Activated CD8-positive, alpha-beta T cell treated with anti-CD3 and anti-CD28 coated beads for 36 hours (primary cell): ENCODE measurements at regions not wholly inside any gene's neighbourhood (a gene's known extent, or its start where the extent isn't known, plus 50 kb on each side); places are given as distances from the start of the nearest gene placed in this dataset.
A peak's percentile ranks its signal among the peaks of the same experiment; 100 is the strongest.
"Not testable (repeated sequence)": the region's sequence is repeated elsewhere in the genome, so short reads cannot be mapped to it uniquely, and the experiment has no call there.

Experiments
- ATAC-seq: fragments of 200-7000 bp; cut with Tn5 transposase; one replicate; pipeline ENCODE4 v1.10.0; 2021; ENCODE audit warnings: mild to moderate bottlenecking, moderate library complexity
- CTCF ChIA-PET: fragments of 350-600 bp; sonication (Branson Sonifier 250); formaldehyde crosslinking; loops from one replicate; lab custom pipeline; 2021; ENCODE audit warnings: antibody characterized with exemption; lab: Charles Lee
- POLR2A ChIA-PET: fragments of 350-600 bp; sonication (Branson Sonifier 250); formaldehyde crosslinking; loops from one replicate; lab custom pipeline; 2021; ENCODE audit warnings: antibody characterized with exemption; lab: Charles Lee
- DNase-seq: peaks from one replicate; pipeline ENCODE4 v3.0.0-alpha.2; 2020
- H3K27ac Mint-ChIP-seq: one replicate; pipeline ENCODE4 v1.8.0; 2021; ENCODE audit warnings: mild to moderate bottlenecking, mixed read lengths
- H3K27me3 Mint-ChIP-seq: one replicate; pipeline ENCODE4 v1.8.0; 2021; ENCODE audit warnings: mixed read lengths
- H3K36me3 Mint-ChIP-seq: one replicate; pipeline ENCODE4 v1.8.0; 2021; ENCODE audit warnings: low read depth, mixed read lengths
- H3K4me1 Mint-ChIP-seq: one replicate; pipeline ENCODE4 v1.8.0; 2021; ENCODE audit warnings: low read depth, mixed read lengths
- H3K4me3 Mint-ChIP-seq: one replicate; pipeline ENCODE4 v1.8.0; 2021; ENCODE audit warnings: mild to moderate bottlenecking, moderate library complexity, mixed read lengths
- H3K9me3 Mint-ChIP-seq: one replicate; pipeline ENCODE4 v1.8.0; 2021; ENCODE audit warnings: mixed read lengths
- CTCF ChIP-seq: fragments of 200-600 bp; IDR thresholded peaks from one replicate; pipeline ENCODE4 v1.8.0; 2022; ENCODE audit warnings: antibody characterized with exemption, mild to moderate bottlenecking
- intact Hi-C: fragments of 100-400 bp; cut with micrococcal nuclease; formaldehyde crosslinking; loops from one replicate; pipeline ENCODE4 v1.10.0; 2022

DNA sequence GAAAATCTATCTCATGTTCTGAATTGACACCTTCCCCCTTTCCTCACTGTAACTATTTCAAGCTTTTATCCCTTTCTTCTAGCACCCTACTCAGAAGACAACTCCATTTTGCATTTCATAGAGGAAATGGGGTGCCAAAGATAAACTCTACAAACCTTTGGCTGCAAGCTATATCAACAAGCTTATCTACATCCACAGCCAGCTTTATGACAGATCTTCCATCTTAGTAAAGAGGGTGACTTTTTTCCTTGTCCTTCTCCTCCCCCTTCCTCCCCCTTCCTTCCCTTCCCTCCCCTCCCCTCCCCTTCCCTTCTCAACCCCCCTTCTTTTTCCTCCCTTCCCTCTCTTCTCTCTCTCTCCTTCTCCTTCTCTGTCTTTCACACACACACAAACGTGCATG lies 58.0 kb upstream of the OLIG3 start:
- Mint-ChIP-seq H3K4me3 (no peak overlapping the region), H3K4me1 (no peaks in the 10 kb centered on the region), H3K9me3 (no peaks in the 10 kb centered on the region), H3K27ac (no peak overlapping the region), H3K27me3 (no peaks in the 10 kb centered on the region), H3K36me3 (no peaks in the 10 kb centered on the region)
- ChIA-PET CTCF (no interaction called here), POLR2A (no interaction called here)
- no peak for ATAC-seq
- intact Hi-C loops = no loop called here
- DNase-seq = no peak
- TF ChIP-seq CTCF = no peak

DNA sequence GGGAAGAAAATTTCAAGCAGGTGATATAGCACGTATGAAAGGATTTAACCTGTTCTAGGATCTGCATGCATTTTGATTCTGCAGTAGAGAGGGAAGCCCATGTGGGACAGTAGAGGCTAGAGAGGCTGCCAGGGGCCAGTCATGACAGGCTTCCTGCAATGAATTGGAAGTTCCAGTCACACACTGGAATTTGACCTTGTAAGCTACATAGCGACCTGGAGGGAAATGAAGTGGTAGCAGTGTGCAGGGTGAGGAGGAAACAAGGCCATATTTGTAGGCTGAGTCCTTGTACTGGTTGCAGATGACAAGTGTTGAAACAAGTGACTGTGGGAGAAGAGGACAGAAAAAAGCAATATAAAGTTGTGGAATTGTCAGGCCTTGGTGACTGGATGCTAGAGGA lies 58.6 kb upstream of the OLIG3 start:
- intact Hi-C loops = no loop called here
- Mint-ChIP-seq H3K4me3 (no peak overlapping the region), H3K4me1 (no peaks in the 10 kb centered on the region), H3K9me3 (no peaks in the 10 kb centered on the region), H3K27me3 (no peaks in the 10 kb centered on the region), H3K36me3 (no peaks in the 10 kb centered on the region), H3K27ac (no peak overlapping the region)
- ATAC-seq (no peak), DNase-seq (no peak)
- TF ChIP-seq CTCF = no peak
- POLR2A ChIA-PET = no interaction called here
- CTCF ChIA-PET = no interaction called here

GRCh38 chr6:137559521-137560183 lies 65.5 kb upstream of the OLIG3 start:
- CTCF ChIA-PET = interaction anchor here (0.7 to 1.5 kb wide), 6 partner anchors 18 to 245 kb away, joined by 3 to 4 read pairs (median 4); partner anchors contain the start of gene OLIG3
- peak overlapping the region; percentile 44 for H3K27ac Mint-ChIP-seq
- H3K36me3 Mint-ChIP-seq, ATAC-seq, H3K4me3 Mint-ChIP-seq, intact Hi-C loops, H3K9me3 Mint-ChIP-seq, POLR2A ChIA-PET, H3K27me3 Mint-ChIP-seq: not testable (repeated sequence)
- peak; percentile 22 for DNase-seq
- peak; percentile 21 for TF ChIP-seq CTCF
- peaks cover 28% of the 10 kb centered on the region for H3K4me1 Mint-ChIP-seq

GRCh38 chr6:137560184-137560563 lies 66.0 kb upstream of the OLIG3 start:
- H3K27me3 Mint-ChIP-seq = no peaks in the 10 kb centered on the region
- ChIA-PET CTCF (interaction anchor here (0.8 to 1.5 kb wide), 4 partner anchors 23 to 65 kb away, joined by 3 to 4 read pairs (median 4); partner anchors contain the start of gene OLIG3), POLR2A (no interaction called here)
- no peak for DNase-seq
- peak overlapping the region; percentile 44 for H3K27ac Mint-ChIP-seq
- no peak for ATAC-seq
- TF ChIP-seq CTCF = peak; percentile 2
- H3K9me3 Mint-ChIP-seq = peaks cover 2% of the 10 kb centered on the region
- intact Hi-C loops = no loop called here
- H3K4me1 Mint-ChIP-seq = peaks cover 28% of the 10 kb centered on the region
- H3K4me3 Mint-ChIP-seq = no peak overlapping the region
- peaks cover 3% of the 10 kb centered on the region for H3K36me3 Mint-ChIP-seq

- H3K4me3 Mint-ChIP-seq = no peak overlapping the region
These were observed 73.9 kb upstream of the OLIG3 start for GRCh38 chr6:137568067-137568466.

More at GRCh38 chr6:137568067-137568466, 73.9 kb upstream of the OLIG3 start:
- DNase-seq = no peak
- ChIA-PET CTCF (no interaction called here), POLR2A (no interaction called here)
- Mint-ChIP-seq H3K9me3 (peaks cover 2% of the 10 kb centered on the region), H3K27ac (no peak overlapping the region), H3K4me1 (no peaks in the 10 kb centered on the region), H3K27me3 (peaks cover 1% of the 10 kb centered on the region), H3K36me3 (no peaks in the 10 kb centered on the region)
- TF ChIP-seq CTCF = no peak
- intact Hi-C loops = no loop called here
- ATAC-seq = no peak
